NT2/D1 (cell line): ENCODE measurements at regions not wholly inside any gene's neighbourhood (a gene's known extent, or its start where the extent isn't known, plus 50 kb on each side); places are given as distances from the start of the nearest gene placed in this dataset.

ENCODE experiments used
- YY1 ChIP-seq: IDR thresholded peaks from 2 replicates; pipeline ENCODE4 v1.6.1; 2011; ENCODE audit not compliant: insufficient read length, insufficient read depth
- ZNF274 ChIP-seq: IDR thresholded peaks from 2 replicates; pipeline ENCODE4 v1.6.1; 2011; ENCODE audit warnings: mild to moderate bottlenecking, low read depth, low read length

DNA sequence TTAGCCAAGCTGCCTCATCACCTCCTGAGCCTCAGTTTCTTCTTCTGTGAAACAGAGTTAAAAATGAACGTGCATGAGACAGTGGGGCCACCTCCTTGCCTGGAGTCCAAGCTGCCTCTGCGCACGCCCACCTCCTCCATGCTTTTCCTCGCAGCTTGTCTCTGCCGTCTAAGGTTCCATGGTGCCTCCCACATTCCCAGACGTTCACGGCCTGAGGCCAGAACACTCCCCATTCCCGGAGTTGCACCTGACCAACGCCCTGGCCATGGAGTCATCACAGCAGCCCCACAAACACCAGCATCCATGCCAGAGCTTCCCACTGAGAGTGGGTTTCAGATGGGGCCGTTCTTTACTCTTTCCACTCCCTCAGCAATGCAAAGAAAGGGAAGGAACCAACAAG is 183.0 kb upstream of the FOXF1 start:
- TF ChIP-seq ZNF274 (no peak), YY1 (no peak)
